ENCODE measurements at regions not wholly inside any gene's neighbourhood (a gene's known extent, or its start where the extent isn't known, plus 50 kb on each side); places are given as distances from the start of the nearest gene placed in this dataset.

- Mint-ChIP-seq H3K9me3 (ENCODE audit: unreplicated experiment) (peaks cover 11% of the 10 kb centered on the region), H3K4me1 (ENCODE audit: low read depth, unreplicated experiment) (no peaks in the 10 kb centered on the region), H3K27me3 (ENCODE audit: insufficient read depth, unreplicated experiment) (peaks cover 6% of the 10 kb centered on the region), H3K27ac (ENCODE audit: unreplicated experiment) (no peak overlapping the region), H3K4me3 (ENCODE audit: unreplicated experiment) (no peak overlapping the region), H3K36me3 (ENCODE audit: insufficient read depth, unreplicated experiment) (no peaks in the 10 kb centered on the region)
- ChIA-PET CTCF (no interaction called here), POLR2A (no interaction called here)
- Histone ChIP-seq H3K36me3 (ENCODE audit: control insufficient read depth, insufficient read depth, low read length) (no peaks in the 10 kb centered on the region), H3K4me1 (no peaks in the 10 kb centered on the region), H3K27me3 (replicated peaks; ENCODE audit: control insufficient read depth, insufficient read depth, low read length) (no peaks in the 10 kb centered on the region), H3K4me3 (ENCODE audit: low read depth, low read length) (no peak overlapping the region), H3K9me3 (no peaks in the 10 kb centered on the region)
- no peak for TF ChIP-seq CTCF (IDR thresholded peaks at IDR 0.05; ENCODE audit: insufficient read depth in 1 of 2, low read depth in 1 of 2, low read length in 1 of 2, severe bottlenecking in 1 of 2, unreplicated experiment in 1 of 2)
- intact Hi-C loops (cut with micrococcal nuclease; ENCODE audit: unreplicated experiment) = no loop called here
- no peak for DNase-seq
- no TSS peak for BruUV-seq (replicated peaks)
These were observed 177.6 kb downstream of the MIS18A start for GRCh38 chr21:32101277-32101676.

GRCh38 chr21:32100423-32100822 lies 178.4 kb downstream of the MIS18A start:
- POLR2A ChIA-PET = no interaction called here
- H3K27ac Mint-ChIP-seq (ENCODE audit: unreplicated experiment) = no peak overlapping the region
- CTCF ChIA-PET = no interaction called here

GRCh38 chr21:32099812-32100416 lies 178.9 kb downstream of the MIS18A start:
- Mint-ChIP-seq H3K4me3 (ENCODE audit: unreplicated experiment) (no peak overlapping the region), H3K27ac (ENCODE audit: unreplicated experiment) (no peak overlapping the region), H3K9me3 (ENCODE audit: unreplicated experiment) (peaks cover 1% of the 10 kb centered on the region), H3K36me3 (ENCODE audit: insufficient read depth, unreplicated experiment) (no peaks in the 10 kb centered on the region), H3K4me1 (ENCODE audit: low read depth, unreplicated experiment) (no peaks in the 10 kb centered on the region), H3K27me3 (ENCODE audit: insufficient read depth, unreplicated experiment) (peaks cover 3% of the 10 kb centered on the region)
- BruUV-seq (replicated peaks) = no TSS peak
- H3K36me3 ChIP-seq (ENCODE audit: control insufficient read depth, insufficient read depth, low read length) = no peaks in the 10 kb centered on the region
- DNase-seq = no peak
- H3K9me3 ChIP-seq = no peaks in the 10 kb centered on the region
- no peaks in the 10 kb centered on the region for H3K4me1 ChIP-seq
- ChIA-PET CTCF (no interaction called here), POLR2A (no interaction called here)
- no peaks in the 10 kb centered on the region for H3K27me3 ChIP-seq (replicated peaks; ENCODE audit: control insufficient read depth, insufficient read depth, low read length)
- TF ChIP-seq CTCF (IDR thresholded peaks at IDR 0.05; ENCODE audit: insufficient read depth in 1 of 2, low read depth in 1 of 2, low read length in 1 of 2, severe bottlenecking in 1 of 2, unreplicated experiment in 1 of 2) = no peak
- no peak overlapping the region for H3K4me3 ChIP-seq (ENCODE audit: low read depth, low read length)
- intact Hi-C loops (cut with micrococcal nuclease; ENCODE audit: unreplicated experiment) = no loop called here

More at GRCh38 chr21:32100423-32100822, 178.4 kb downstream of the MIS18A start:
- no TSS peak for BruUV-seq (replicated peaks)
- no peaks in the 10 kb centered on the region for H3K36me3 ChIP-seq (ENCODE audit: control insufficient read depth, insufficient read depth, low read length)
- no peak for TF ChIP-seq CTCF (IDR thresholded peaks at IDR 0.05; ENCODE audit: insufficient read depth in 1 of 2, low read depth in 1 of 2, low read length in 1 of 2, severe bottlenecking in 1 of 2, unreplicated experiment in 1 of 2)
- no peak for DNase-seq
- H3K4me1 ChIP-seq = no peaks in the 10 kb centered on the region
- H3K9me3 ChIP-seq = no peaks in the 10 kb centered on the region
- H3K27me3 Mint-ChIP-seq (ENCODE audit: insufficient read depth, unreplicated experiment) = peaks cover 3% of the 10 kb centered on the region
- no peak overlapping the region for H3K4me3 Mint-ChIP-seq (ENCODE audit: unreplicated experiment)
- peaks cover 6% of the 10 kb centered on the region for H3K9me3 Mint-ChIP-seq (ENCODE audit: unreplicated experiment)
- H3K27me3 ChIP-seq (replicated peaks; ENCODE audit: control insufficient read depth, insufficient read depth, low read length) = no peaks in the 10 kb centered on the region
- no peaks in the 10 kb centered on the region for H3K36me3 Mint-ChIP-seq (ENCODE audit: insufficient read depth, unreplicated experiment)
- no peaks in the 10 kb centered on the region for H3K4me1 Mint-ChIP-seq (ENCODE audit: low read depth, unreplicated experiment)
- intact Hi-C loops (cut with micrococcal nuclease; ENCODE audit: unreplicated experiment) = no loop called here
- H3K4me3 ChIP-seq (ENCODE audit: low read depth, low read length) = no peak overlapping the region
